Astrocyte of the spinal cord (primary cell): ENCODE measurements at regions not wholly inside any gene's neighbourhood (a gene's known extent, or its start where the extent isn't known, plus 50 kb on each side); places are given as distances from the start of the nearest gene placed in this dataset.

ENCODE experiments used
- DNase-seq: peaks from one replicate; pipeline ENCODE4 v3.0.0; 2011; ENCODE audit warnings: low read depth, low spot score
- H3K4me3 ChIP-seq: 2 replicates; pipeline ENCODE4 v1.5.1; 2011; ENCODE audit warnings: low read depth, mild to moderate bottlenecking, low read length, moderate library complexity
- in situ Hi-C: cut with HindIII; loops from 2 replicates; pipeline ENCODE4 v1.10.0; 2017; ENCODE audit warnings: low sequenced_read_pairs
- TF ChIP-seq, protein P1 (sequence below): IDR thresholded peaks from 2 replicates; pipeline ENCODE4 v1.5.1; 2012; ENCODE audit warnings: low read depth, mild to moderate bottlenecking, low read length, inconsistent platforms

DNA sequence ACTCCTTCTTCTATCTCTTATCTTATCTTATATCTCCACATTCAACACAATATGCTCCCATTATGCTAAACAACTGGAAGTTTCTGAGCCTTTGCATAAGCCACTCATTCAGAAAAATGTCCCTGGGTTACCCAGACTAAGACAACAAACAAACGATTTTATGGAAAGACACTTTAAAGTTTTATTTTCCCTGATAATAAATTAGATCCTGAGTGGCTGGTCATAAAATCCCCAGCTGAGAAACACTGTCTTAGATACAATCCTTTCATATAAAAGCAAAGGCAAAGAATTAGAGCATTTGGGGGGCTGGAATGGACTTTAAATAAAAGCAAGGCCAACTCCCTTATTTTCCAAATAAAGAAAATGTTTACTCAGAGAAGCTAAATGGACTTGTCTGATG, 322.3 kb downstream of the GBE1 start:
- no peak overlapping the region for H3K4me3 ChIP-seq
- TF ChIP-seq, protein P1, sequence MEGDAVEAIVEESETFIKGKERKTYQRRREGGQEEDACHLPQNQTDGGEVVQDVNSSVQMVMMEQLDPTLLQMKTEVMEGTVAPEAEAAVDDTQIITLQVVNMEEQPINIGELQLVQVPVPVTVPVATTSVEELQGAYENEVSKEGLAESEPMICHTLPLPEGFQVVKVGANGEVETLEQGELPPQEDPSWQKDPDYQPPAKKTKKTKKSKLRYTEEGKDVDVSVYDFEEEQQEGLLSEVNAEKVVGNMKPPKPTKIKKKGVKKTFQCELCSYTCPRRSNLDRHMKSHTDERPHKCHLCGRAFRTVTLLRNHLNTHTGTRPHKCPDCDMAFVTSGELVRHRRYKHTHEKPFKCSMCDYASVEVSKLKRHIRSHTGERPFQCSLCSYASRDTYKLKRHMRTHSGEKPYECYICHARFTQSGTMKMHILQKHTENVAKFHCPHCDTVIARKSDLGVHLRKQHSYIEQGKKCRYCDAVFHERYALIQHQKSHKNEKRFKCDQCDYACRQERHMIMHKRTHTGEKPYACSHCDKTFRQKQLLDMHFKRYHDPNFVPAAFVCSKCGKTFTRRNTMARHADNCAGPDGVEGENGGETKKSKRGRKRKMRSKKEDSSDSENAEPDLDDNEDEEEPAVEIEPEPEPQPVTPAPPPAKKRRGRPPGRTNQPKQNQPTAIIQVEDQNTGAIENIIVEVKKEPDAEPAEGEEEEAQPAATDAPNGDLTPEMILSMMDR = no peak
- in situ Hi-C loops = no loop called here
- DNase-seq = no peak

DNA sequence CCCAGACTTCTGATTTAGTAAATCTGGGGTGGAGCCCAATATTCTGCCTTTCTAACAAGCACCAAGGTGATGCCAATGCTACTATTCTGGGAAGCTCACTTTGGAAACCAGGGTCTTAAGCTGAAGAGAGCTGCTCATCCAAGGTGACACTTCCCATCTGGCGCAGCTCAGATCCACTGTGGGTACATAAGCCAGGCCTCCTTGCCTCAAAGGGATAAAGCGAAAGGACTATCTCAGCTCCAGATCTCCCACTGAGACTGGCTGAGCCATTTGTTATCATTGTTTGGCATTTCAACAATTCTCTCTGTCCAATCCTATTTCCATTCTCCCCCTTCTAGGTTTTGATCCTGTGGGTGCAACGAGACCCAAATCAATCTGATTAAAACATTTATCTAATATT, 323.8 kb downstream of the GBE1 start:
- no peak overlapping the region for H3K4me3 ChIP-seq
- in situ Hi-C loops = no loop called here
- TF ChIP-seq, protein P1 = no peak
- no peak for DNase-seq

DNA sequence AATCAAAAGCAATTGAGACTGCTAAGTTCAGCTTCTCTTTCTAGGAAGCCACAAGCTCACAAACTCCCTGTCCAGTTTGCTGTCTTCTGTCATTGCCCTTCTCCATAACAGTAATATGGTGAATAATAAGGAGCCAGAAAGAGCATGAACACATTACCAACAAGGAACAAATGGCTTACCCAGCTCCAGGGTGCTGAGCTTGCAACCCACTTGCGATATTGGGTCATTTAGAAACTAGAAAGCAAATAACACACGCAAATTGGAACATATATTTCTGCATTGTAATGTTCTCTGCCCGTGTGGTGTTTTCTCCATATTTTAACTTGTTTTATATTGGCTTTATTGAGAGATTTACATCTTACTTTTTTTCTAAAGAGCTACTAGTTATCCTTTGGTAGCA, 325.3 kb downstream of the GBE1 start:
- in situ Hi-C loops = no loop called here
- TF ChIP-seq, protein P1 = no peak
- DNase-seq = no peak
- H3K4me3 ChIP-seq = no peak overlapping the region

DNA sequence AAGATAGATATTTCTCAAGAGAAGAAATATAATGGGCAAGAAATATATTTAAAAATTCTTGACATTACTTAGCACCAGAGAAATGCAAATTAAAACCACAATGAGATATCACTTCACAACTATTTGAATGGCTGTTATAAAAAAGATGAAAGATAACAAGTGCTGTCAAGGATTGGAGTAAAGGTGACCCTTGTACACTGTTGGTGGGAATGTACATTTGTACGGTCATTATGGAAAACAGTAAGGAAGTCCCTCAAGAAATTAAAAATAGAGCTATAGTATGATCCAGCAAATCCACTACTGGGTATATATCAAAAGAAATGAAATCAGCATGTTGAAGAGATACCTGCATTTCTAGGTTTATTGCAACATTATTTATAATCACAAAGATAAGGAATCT, 326.4 kb downstream of the GBE1 start:
- in situ Hi-C loops = no loop called here
- TF ChIP-seq, protein P1 = no peak
- no peak for DNase-seq
- H3K4me3 ChIP-seq = no peak overlapping the region

DNA sequence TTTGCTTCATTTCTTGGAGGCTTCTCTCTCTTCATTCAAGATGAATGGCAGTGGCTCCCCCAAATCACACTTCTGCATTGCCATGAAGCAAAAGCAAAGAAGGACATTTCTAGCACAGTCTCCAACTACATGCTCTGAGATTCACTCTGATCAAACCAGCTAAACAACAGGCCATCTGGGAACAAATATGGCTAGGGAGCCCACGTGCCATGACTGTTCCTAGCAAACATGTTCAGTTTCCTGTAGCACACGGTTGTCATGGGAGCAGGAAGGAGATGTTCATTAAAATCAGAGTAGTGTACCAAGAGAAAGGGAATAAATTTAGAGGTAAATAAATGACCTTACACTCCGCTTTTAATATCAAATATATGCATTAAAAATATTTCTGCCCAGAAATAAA, 327.3 kb downstream of the GBE1 start:
- in situ Hi-C loops = no loop called here
- TF ChIP-seq, protein P1 = no peak
- H3K4me3 ChIP-seq = no peak overlapping the region
- no peak for DNase-seq

DNA sequence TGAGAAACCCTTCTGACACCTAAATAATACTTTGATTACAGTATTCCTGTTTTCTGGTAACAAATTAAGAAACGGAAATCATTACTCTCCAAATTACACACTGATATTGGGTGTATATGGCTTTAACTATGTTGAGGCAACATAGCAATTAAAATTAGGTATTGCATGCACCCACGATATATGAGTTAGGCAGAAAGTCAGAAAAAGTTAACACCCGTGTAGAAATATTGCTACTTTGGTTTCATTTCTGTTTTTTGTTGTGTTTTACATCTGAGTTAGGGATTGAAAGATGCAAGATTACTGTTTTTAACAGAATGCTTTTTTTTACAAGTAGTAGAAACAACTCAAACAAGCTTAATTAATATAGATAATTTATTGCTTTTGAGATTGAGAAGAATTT, 327.8 kb downstream of the GBE1 start:
- no peak for DNase-seq
- in situ Hi-C loops = no loop called here
- TF ChIP-seq, protein P1 = no peak
- no peak overlapping the region for H3K4me3 ChIP-seq

DNA sequence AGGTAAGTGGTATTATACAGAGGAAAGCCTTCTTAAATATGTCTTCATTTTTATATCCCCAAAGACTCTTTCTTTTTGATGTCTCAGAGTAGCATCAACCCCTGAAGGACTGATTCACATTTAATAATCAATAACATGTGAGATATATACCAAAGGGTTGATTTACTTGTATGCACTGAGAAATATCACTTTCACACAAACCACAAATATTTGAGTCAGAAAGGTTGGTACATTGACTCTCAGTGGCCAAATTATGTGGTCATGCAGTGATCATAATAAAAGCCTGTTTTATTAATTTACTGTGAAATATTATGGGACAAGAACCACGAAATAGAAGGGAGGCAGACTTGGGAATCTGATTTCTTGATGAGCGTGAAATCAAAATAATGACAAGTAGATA, 329.0 kb downstream of the GBE1 start:
- H3K4me3 ChIP-seq = no peak overlapping the region
- in situ Hi-C loops = no loop called here
- TF ChIP-seq, protein P1 = no peak
- no peak for DNase-seq
